Suprapubic skin (tissue), 4 donors: ENCODE measurements at regions not wholly inside any gene's neighbourhood (a gene's known extent, or its start where the extent isn't known, plus 50 kb on each side); places are given as distances from the start of the nearest gene placed in this dataset.

Source experiments
- DNase-seq, 2 donors: peaks; one replicate each; pipeline ENCODE4 v3.0.0-alpha.2; 2019; ENCODE audit warnings: low spot score in 2 of 2
- H3K27ac ChIP-seq: fragments of 200-600 bp; sonication (generic); one replicate; pipeline ENCODE4 v1.5.1; 2019
- H3K27me3 ChIP-seq: fragments of 200-600 bp; sonication (generic); one replicate; pipeline ENCODE4 v1.5.1; 2019
- H3K36me3 ChIP-seq: fragments of 200-600 bp; sonication (generic); one replicate; pipeline ENCODE4 v1.5.1; 2019
- H3K4me1 ChIP-seq: fragments of 200-600 bp; sonication (generic); one replicate; pipeline ENCODE4 v1.5.1; 2019
- H3K4me3 ChIP-seq: fragments of 200-600 bp; sonication (generic); one replicate; pipeline ENCODE4 v1.5.1; 2019; ENCODE audit warnings: mild to moderate bottlenecking
- H3K9me3 ChIP-seq: fragments of 200-600 bp; sonication (generic); one replicate; pipeline ENCODE4 v1.5.1; 2019
- EP300 ChIP-seq: sonication (generic); formaldehyde crosslinking; IDR thresholded peaks from one replicate; pipeline ENCODE4 v1.6.1; 2017; ENCODE audit warnings: antibody characterized with exemption
- POLR2A ChIP-seq, 2 donors: fragments of 450-650 bp; IDR thresholded peaks; one replicate each; pipeline ENCODE4 v1.6.1; 2017; ENCODE audit warnings: antibody characterized with exemption in 2 of 2, mild to moderate bottlenecking in 2 of 2, moderate library complexity in 2 of 2
- POLR2AphosphoS5 ChIP-seq, 3 donors: sonication (generic); formaldehyde crosslinking; IDR thresholded peaks; one replicate each; pipeline ENCODE4 v1.6.1; 2017; ENCODE audit warnings: antibody characterized with exemption in 3 of 3
- WGBS: methylation state at CpG from one replicate; pipeline ENCODE4 v1.1.5; 2018; 5-methylcytosine and 5-hydroxymethylcytosine counted together
- TF ChIP-seq, protein P1 (sequence below), 2 donors: fragments of 200-600 bp in 1 of 2; fragments of 450-650 bp in 1 of 2; sonication (generic) in 1 of 2; IDR thresholded peaks; one replicate each; pipeline ENCODE4 v1.5.1; 2016 to 2019; ENCODE audit warnings: antibody characterized with exemption in 2 of 2, mild to moderate bottlenecking in 1 of 2, moderate library complexity in 1 of 2

DNA sequence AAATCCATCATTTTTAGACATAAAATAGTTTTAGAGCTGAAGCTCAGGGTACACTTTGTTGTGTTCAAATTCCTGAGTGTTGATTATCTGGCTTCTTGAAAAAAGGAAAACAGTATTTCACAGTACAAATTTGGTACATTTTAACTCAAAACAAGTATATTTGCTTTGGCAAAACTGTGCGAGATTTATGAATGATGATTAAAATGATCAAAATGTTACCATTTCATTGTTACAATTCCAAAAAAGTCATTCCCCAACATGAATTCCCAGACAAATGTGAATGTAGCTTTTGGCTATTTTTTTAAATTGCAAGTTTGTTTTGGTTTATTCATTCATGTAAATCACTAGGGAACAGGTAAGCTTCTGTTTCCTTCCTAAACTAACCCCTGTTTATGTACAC lies 347.4 kb upstream of the DCBLD2 start:
- no peak for DNase-seq
- no peak overlapping the region for H3K27ac ChIP-seq
- no peaks in the 10 kb centered on the region for H3K4me1 ChIP-seq
- TF ChIP-seq, protein P1, sequence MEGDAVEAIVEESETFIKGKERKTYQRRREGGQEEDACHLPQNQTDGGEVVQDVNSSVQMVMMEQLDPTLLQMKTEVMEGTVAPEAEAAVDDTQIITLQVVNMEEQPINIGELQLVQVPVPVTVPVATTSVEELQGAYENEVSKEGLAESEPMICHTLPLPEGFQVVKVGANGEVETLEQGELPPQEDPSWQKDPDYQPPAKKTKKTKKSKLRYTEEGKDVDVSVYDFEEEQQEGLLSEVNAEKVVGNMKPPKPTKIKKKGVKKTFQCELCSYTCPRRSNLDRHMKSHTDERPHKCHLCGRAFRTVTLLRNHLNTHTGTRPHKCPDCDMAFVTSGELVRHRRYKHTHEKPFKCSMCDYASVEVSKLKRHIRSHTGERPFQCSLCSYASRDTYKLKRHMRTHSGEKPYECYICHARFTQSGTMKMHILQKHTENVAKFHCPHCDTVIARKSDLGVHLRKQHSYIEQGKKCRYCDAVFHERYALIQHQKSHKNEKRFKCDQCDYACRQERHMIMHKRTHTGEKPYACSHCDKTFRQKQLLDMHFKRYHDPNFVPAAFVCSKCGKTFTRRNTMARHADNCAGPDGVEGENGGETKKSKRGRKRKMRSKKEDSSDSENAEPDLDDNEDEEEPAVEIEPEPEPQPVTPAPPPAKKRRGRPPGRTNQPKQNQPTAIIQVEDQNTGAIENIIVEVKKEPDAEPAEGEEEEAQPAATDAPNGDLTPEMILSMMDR (IDR thresholded peaks at IDR 0.05): no peak
- no peak for TF ChIP-seq POLR2AphosphoS5 (IDR thresholded peaks at IDR 0.05)
- no peak for TF ChIP-seq POLR2A (IDR thresholded peaks at IDR 0.05)
- TF ChIP-seq EP300: no peak
- no peaks in the 10 kb centered on the region for H3K36me3 ChIP-seq
- no peaks in the 10 kb centered on the region for H3K9me3 ChIP-seq
- no peak overlapping the region for H3K4me3 ChIP-seq
- H3K27me3 ChIP-seq: no peaks in the 10 kb centered on the region
- 59% methylated on average over 1 of the region's 1 CpG for WGBS

DNA sequence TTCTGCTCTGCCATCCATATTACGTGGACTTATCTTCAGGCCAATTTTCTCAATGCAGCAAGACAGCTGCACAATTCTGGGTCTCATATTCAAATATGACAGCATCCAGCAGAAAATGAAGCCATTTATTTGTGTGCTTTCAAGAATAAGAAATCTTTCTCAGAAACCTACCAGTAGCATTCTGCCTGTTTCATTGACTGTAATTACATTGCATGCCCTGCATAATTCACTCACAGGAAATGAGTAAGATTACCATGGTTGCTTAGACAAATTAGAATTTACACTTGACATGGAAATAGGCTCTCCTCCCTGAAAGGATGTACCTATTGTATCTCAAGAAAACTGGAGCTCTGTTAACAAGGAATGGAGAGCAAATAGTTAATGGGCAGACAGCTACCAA lies 346.6 kb upstream of the DCBLD2 start:
- H3K36me3 ChIP-seq: no peaks in the 10 kb centered on the region
- H3K4me1 ChIP-seq: no peaks in the 10 kb centered on the region
- H3K4me3 ChIP-seq: no peak overlapping the region
- no peaks in the 10 kb centered on the region for H3K27me3 ChIP-seq
- TF ChIP-seq, protein P1 (IDR thresholded peaks at IDR 0.05): no peak
- no peak for TF ChIP-seq POLR2AphosphoS5 (IDR thresholded peaks at IDR 0.05)
- no peak for TF ChIP-seq EP300
- no peak for TF ChIP-seq POLR2A (IDR thresholded peaks at IDR 0.05)
- no peaks in the 10 kb centered on the region for H3K9me3 ChIP-seq
- 68% methylated on average over 1 of the region's 1 CpG for WGBS
- no peak overlapping the region for H3K27ac ChIP-seq
- no peak for DNase-seq

DNA sequence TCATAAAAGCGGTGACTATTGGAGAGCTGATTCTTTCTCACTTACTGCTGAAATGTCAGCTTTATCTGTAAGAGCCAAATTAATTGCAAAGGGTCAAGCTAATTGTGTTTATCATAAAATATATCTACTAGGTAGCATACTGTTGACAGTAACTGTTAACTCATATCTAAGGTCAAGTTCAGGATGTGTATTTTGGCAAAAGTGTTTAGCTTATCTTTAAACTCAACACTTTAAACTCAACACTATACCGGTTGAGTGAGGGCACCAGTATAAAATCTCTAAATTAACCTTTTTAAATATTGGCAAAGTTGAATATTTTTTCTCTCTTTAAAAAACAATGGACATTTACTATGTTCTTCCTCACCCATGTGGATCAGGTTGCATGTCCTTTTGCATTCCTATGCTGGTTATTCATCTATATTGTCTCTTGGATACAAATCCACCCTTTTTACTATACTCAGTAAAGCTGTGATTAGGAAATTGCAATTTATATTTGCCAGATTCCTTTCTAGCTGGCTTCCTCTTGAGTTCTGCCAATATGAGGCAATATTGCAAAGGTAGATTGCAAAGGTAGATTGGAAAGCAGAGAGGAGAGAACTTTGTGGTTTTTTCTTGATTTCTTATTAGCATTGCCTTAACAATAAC lies 344.6 kb upstream of the DCBLD2 start:
- DNase-seq: no peak
- Histone ChIP-seq H3K27me3 (no peaks in the 10 kb centered on the region), H3K9me3 (no peaks in the 10 kb centered on the region), H3K4me1 (no peaks in the 10 kb centered on the region), H3K36me3 (no peaks in the 10 kb centered on the region), H3K27ac (no peak overlapping the region), H3K4me3 (no peak overlapping the region)
- TF ChIP-seq, protein P1 (IDR thresholded peaks at IDR 0.05): no peak
- no peak for TF ChIP-seq POLR2AphosphoS5 (IDR thresholded peaks at IDR 0.05)
- TF ChIP-seq POLR2A (IDR thresholded peaks at IDR 0.05): no peak
- no peak for TF ChIP-seq EP300
- WGBS: 83% methylated on average over 2 of the region's 2 CpGs

DNA sequence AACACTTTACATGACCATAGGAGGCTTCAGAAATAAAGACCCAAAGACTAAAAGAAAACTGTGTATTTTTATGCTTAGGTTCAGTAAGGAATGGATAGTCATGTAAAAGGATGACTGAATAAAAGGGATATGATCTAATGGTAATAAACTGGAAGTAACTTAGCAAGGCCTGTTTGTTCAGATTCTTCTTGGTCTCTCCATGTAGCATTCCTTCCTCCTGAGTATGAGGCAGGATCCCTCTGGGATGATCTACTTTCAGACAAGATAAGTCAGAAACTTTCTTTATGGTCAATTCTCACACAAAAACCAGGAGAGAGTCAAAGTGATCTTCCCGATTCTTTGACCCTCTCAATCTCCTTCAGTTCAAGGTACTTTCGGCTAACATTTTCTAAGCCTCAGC lies 340.8 kb upstream of the DCBLD2 start:
- Histone ChIP-seq H3K36me3 (no peaks in the 10 kb centered on the region), H3K4me3 (no peak overlapping the region), H3K9me3 (no peaks in the 10 kb centered on the region), H3K4me1 (no peaks in the 10 kb centered on the region), H3K27me3 (no peaks in the 10 kb centered on the region), H3K27ac (no peak overlapping the region)
- no peak for TF ChIP-seq POLR2A (IDR thresholded peaks at IDR 0.05)
- TF ChIP-seq POLR2AphosphoS5 (IDR thresholded peaks at IDR 0.05): no peak
- TF ChIP-seq, protein P1 (IDR thresholded peaks at IDR 0.05): no peak
- WGBS: 96% methylated on average over 2 of the region's 2 CpGs
- DNase-seq: no peak

DNA sequence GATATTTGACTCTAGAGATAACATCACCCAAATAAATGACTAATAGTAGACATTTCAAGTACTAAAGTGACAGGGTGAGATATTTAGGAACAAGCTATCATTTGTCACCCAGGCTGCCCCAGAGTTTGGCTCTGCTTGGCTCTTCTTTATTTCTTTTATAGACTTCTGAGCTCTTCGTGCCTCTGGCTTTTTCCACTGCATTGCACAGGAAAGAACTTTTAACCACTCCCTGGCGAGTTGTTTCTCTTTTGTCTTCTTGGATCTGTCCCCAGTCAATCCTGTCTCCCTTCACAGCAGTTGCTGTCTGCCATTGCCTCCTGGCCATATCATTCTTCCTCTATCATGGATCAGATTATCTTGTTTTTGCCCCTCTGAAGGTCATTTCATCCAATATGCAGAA lies 339.2 kb upstream of the DCBLD2 start:
- Histone ChIP-seq H3K9me3 (no peaks in the 10 kb centered on the region), H3K36me3 (no peaks in the 10 kb centered on the region), H3K4me3 (no peak overlapping the region), H3K4me1 (no peaks in the 10 kb centered on the region), H3K27ac (no peak overlapping the region), H3K27me3 (no peaks in the 10 kb centered on the region)
- no peak for TF ChIP-seq POLR2A (IDR thresholded peaks at IDR 0.05)
- TF ChIP-seq, protein P1 (IDR thresholded peaks at IDR 0.05): no peak
- TF ChIP-seq EP300: no peak
- TF ChIP-seq POLR2AphosphoS5 (IDR thresholded peaks at IDR 0.05): no peak
- no peak for DNase-seq
- WGBS: 24% methylated on average over 2 of the region's 2 CpGs
